ENCODE measurements at regions not wholly inside any gene's neighbourhood (a gene's known extent, or its start where the extent isn't known, plus 50 kb on each side); places are given as distances from the start of the nearest gene placed in this dataset.

GRCh38 chr1:174090471-174090870 is 68.3 kb upstream of the RC3H1 start:
- no peak for TF ChIP-seq CTCF (IDR thresholded peaks at IDR 0.05)
- TF ChIP-seq EZH2 (IDR thresholded peaks at IDR 0.05): no peak
